H9 (cell line): ENCODE measurements at regions not wholly inside any gene's neighbourhood (a gene's known extent, or its start where the extent isn't known, plus 50 kb on each side); places are given as distances from the start of the nearest gene placed in this dataset.

Experiments
- DNase-seq: peaks from one replicate; pipeline ENCODE4 v3.0.0-alpha.2; 2017
- H2AFZ ChIP-seq: one replicate; pipeline ENCODE4 v1.6.1; 2013; ENCODE audit warnings: mild to moderate bottlenecking, low read length, control low read depth, moderate library complexity
- H2AK5ac ChIP-seq: 2 replicates; pipeline ENCODE4 v1.6.1; 2013; ENCODE audit warnings: low read length, control low read depth, mixed read lengths; ENCODE audit not compliant: insufficient read length
- H2BK120ac ChIP-seq: one replicate; pipeline ENCODE4 v1.6.1; 2013; ENCODE audit warnings: low read depth, mild to moderate bottlenecking, low read length, control low read depth, inconsistent platforms; ENCODE audit not compliant: poor library complexity, severe bottlenecking
- H2BK12ac ChIP-seq: 2 replicates; pipeline ENCODE4 v1.6.1; 2013; ENCODE audit warnings: low read length, control low read depth, mixed read lengths, low read depth; ENCODE audit not compliant: insufficient read length
- H2BK15ac ChIP-seq: 2 replicates; pipeline ENCODE4 v1.6.1; 2013; ENCODE audit warnings: low read depth, low read length, control low read depth
- H2BK20ac ChIP-seq: one replicate; pipeline ENCODE4 v1.6.1; 2013; ENCODE audit warnings: low read depth, mild to moderate bottlenecking, low read length, control low read depth, inconsistent platforms; ENCODE audit not compliant: poor library complexity, severe bottlenecking
- H2BK5ac ChIP-seq: 2 replicates; pipeline ENCODE4 v1.6.1; 2013; ENCODE audit warnings: low read length, control low read depth, mixed read lengths; ENCODE audit not compliant: insufficient read length
- H3K14ac ChIP-seq: 2 replicates; pipeline ENCODE4 v1.6.1; 2013; ENCODE audit warnings: low read length, control low read depth; ENCODE audit not compliant: insufficient read depth
- H3K18ac ChIP-seq: 2 replicates; pipeline ENCODE4 v1.6.1; 2013; ENCODE audit warnings: low read depth, mild to moderate bottlenecking, mixed read lengths, low read length, control low read depth; ENCODE audit not compliant: insufficient read length
- H3K23ac ChIP-seq: 2 replicates; pipeline ENCODE4 v1.6.1; 2013; ENCODE audit warnings: low read length, control low read depth, mixed read lengths, low read depth; ENCODE audit not compliant: insufficient read length
- H3K23me2 ChIP-seq: 2 replicates; pipeline ENCODE4 v1.6.1; 2013; ENCODE audit warnings: low read depth, mild to moderate bottlenecking, mixed read lengths, low read length, control low read depth; ENCODE audit not compliant: insufficient read length, poor library complexity, severe bottlenecking
- H3K27ac ChIP-seq: 2 replicates; pipeline ENCODE4 v1.5.1; 2013; ENCODE audit warnings: low read length, control low read depth, mixed read lengths, low read depth; ENCODE audit not compliant: insufficient read length
- H3K27me3 ChIP-seq: 2 replicates; pipeline ENCODE4 v1.6.1; 2013; ENCODE audit warnings: low read length, control low read depth, inconsistent platforms; ENCODE audit not compliant: insufficient read depth
- H3K4ac ChIP-seq: 2 replicates; pipeline ENCODE4 v1.6.1; 2013; ENCODE audit warnings: low read depth, mild to moderate bottlenecking, control low read depth, inconsistent platforms, low read length, moderate library complexity
- H3K4me1 ChIP-seq: 2 replicates; pipeline ENCODE4 v1.6.1; 2013; ENCODE audit warnings: low read length, control low read depth, inconsistent platforms; ENCODE audit not compliant: insufficient read depth
- H3K4me2 ChIP-seq: 2 replicates; pipeline ENCODE4 v1.6.1; 2013; ENCODE audit warnings: low read length, control low read depth, mixed read lengths; ENCODE audit not compliant: insufficient read length, insufficient read depth
- H3K56ac ChIP-seq: 2 replicates; pipeline ENCODE4 v1.6.1; 2013; ENCODE audit warnings: low read depth, mild to moderate bottlenecking, mixed read lengths, low read length, control low read depth; ENCODE audit not compliant: insufficient read length
- H3K79me1 ChIP-seq: 2 replicates; pipeline ENCODE4 v1.6.1; 2013; ENCODE audit warnings: low read depth, mild to moderate bottlenecking, moderate library complexity, low read length, control low read depth, inconsistent platforms; ENCODE audit not compliant: insufficient read depth, poor library complexity, severe bottlenecking
- H3K79me2 ChIP-seq: 2 replicates; pipeline ENCODE4 v1.6.1; 2013; ENCODE audit warnings: low read length, control low read depth, inconsistent platforms; ENCODE audit not compliant: insufficient read depth
- H3K9ac ChIP-seq: 2 replicates; pipeline ENCODE4 v1.6.1; 2013; ENCODE audit warnings: low read length, control low read depth, mixed read lengths; ENCODE audit not compliant: insufficient read length; ENCODE audit errors: extremely low read depth
- H3K9me3 ChIP-seq: one replicate; pipeline ENCODE4 v1.6.1; 2013; ENCODE audit warnings: low read depth, low read length, inconsistent platforms; ENCODE audit not compliant: control insufficient read depth
- H3T11ph ChIP-seq: one replicate; pipeline ENCODE4 v1.6.1; 2013; ENCODE audit warnings: mild to moderate bottlenecking, low read length, control low read depth, inconsistent platforms
- H4K20me1 ChIP-seq: one replicate; pipeline ENCODE4 v1.6.1; 2013; ENCODE audit not compliant: control insufficient read depth, insufficient read length, insufficient read depth
- H4K5ac ChIP-seq: 2 replicates; pipeline ENCODE4 v1.6.1; 2013; ENCODE audit warnings: low read depth, mild to moderate bottlenecking, mixed read lengths, low read length, control low read depth; ENCODE audit not compliant: insufficient read length
- H4K8ac ChIP-seq: replicated peaks from 2 replicates; pipeline ENCODE4 v1.6.1; 2013; ENCODE audit warnings: low read length, control low read depth, mixed read lengths, low read depth; ENCODE audit not compliant: insufficient read length
- H4K91ac ChIP-seq: 2 replicates; pipeline ENCODE4 v1.6.1; 2013; ENCODE audit warnings: low read depth, mild to moderate bottlenecking, moderate library complexity, mixed read lengths, low read length, control low read depth; ENCODE audit not compliant: insufficient read length
- H3K27ac Mint-ChIP-seq, 3 experiments: 2 replicates in 2 of 3; 3 replicates in 1 of 3; pipeline ENCODE4 v1.8.0; 2020 to 2021; ENCODE audit warnings: mixed read lengths in 3 of 3, mild to moderate bottlenecking in 1 of 3, moderate library complexity in 1 of 3
- H3K27me3 Mint-ChIP-seq: 2 replicates; pipeline ENCODE4 v1.8.0; 2021; ENCODE audit warnings: low read depth, mild to moderate bottlenecking, moderate library complexity, mixed read lengths
- H3K36me3 Mint-ChIP-seq, 3 experiments: 2 replicates in 2 of 3; 3 replicates in 1 of 3; pipeline ENCODE4 v1.8.0; 2020 to 2021; ENCODE audit warnings: low read depth in 3 of 3, mixed read lengths in 3 of 3; ENCODE audit not compliant: insufficient read depth in 1 of 3
- H3K4me1 Mint-ChIP-seq, 2 experiments: 2 replicates each; pipeline ENCODE4 v1.8.0; 2020; ENCODE audit warnings: mixed read lengths in 2 of 2
- H3K4me3 Mint-ChIP-seq, 2 experiments: 2 replicates in 1 of 2; 3 replicates in 1 of 2; pipeline ENCODE4 v1.8.0; 2020 to 2021; ENCODE audit warnings: mild to moderate bottlenecking in 2 of 2, mixed read lengths in 2 of 2, moderate library complexity in 1 of 2
- H3K9me3 Mint-ChIP-seq, 2 experiments: 2 replicates in 1 of 2; 3 replicates in 1 of 2; pipeline ENCODE4 v1.8.0; 2020; ENCODE audit warnings: mild to moderate bottlenecking in 2 of 2, mixed read lengths in 2 of 2, moderate library complexity in 1 of 2
- WGBS: extraction: QIAGEN DNeasy Blood & Tissue Kit; methylation state at CpG from one replicate; pipeline ENCODE4 v1.1.7; 2013; ENCODE audit warnings: missing lambda C conversion rate, low lambda C conversion rate, mixed read lengths; ENCODE audit not compliant: insufficient read length; ENCODE audit errors: extremely low coverage; 5-methylcytosine and 5-hydroxymethylcytosine counted together
- TF ChIP-seq, protein P1 (sequence below): fragments of 200-600 bp; sonication (generic); conservative IDR thresholded peaks from 3 replicates; pipeline ENCODE4 v1.8.0; 2021; ENCODE audit warnings: antibody characterized with exemption, mild to moderate bottlenecking

DNA sequence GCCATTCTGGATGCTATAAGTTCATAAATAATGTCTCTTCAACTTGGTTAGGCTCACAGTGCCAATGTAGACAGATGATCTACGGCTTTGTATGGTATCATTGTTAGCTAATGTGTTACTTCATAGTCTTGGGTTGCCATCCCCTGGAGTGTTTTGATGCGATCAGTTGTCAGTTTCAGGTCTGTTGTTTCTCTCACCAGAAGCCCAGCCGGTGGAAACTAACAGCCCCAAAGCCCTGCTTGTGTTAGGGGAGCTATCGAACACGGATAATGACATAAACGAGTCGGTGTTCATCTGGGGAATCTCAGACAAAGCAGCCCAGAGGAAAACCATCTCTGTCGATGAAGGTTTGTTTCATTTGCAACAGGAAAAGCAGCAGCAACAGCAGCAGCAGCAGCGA lies 107.4 kb upstream of the ANKFN1 start:
- Histone ChIP-seq H3K56ac (no peak overlapping the region), H3K14ac (no peak overlapping the region), H2AK5ac (no peak overlapping the region), H3T11ph (no peak overlapping the region), H3K79me2 (no peaks in the 10 kb centered on the region), H2BK5ac (no peak overlapping the region), H3K9ac (no peak overlapping the region), H3K4me2 (no peak overlapping the region), H2BK120ac (no peak overlapping the region), H4K5ac (no peak overlapping the region), H3K79me1 (no peaks in the 10 kb centered on the region), H3K4me1 (no peaks in the 10 kb centered on the region), H4K20me1 (no peaks in the 10 kb centered on the region), H4K8ac (no peak overlapping the region), H3K23me2 (no peaks in the 10 kb centered on the region), H3K27ac (no peak overlapping the region), H2BK12ac (no peak overlapping the region), H3K18ac (no peak overlapping the region), H3K9me3 (no peaks in the 10 kb centered on the region), H2BK15ac (no peak overlapping the region), H2BK20ac (no peak overlapping the region), H3K4ac (no peak overlapping the region), H4K91ac (no peak overlapping the region), H3K23ac (no peak overlapping the region), H3K27me3 (no peaks in the 10 kb centered on the region), H2AFZ (no peak overlapping the region)
- H3K36me3 Mint-ChIP-seq = no peaks in the 10 kb centered on the region
- H3K9me3 Mint-ChIP-seq = no peaks in the 10 kb centered on the region; a peak in 1 of 5 replicates
- H3K4me1 Mint-ChIP-seq = peaks cover 6 to 16% of the 10 kb centered on the region in 2 experiments; a peak in 3 of 4 replicates
- H3K27ac Mint-ChIP-seq = no peak overlapping the region; a peak in 1 of 7 replicates
- WGBS = no CpG with 5 or more reads among the region's 9 CpGs
- H3K4me3 Mint-ChIP-seq = no peak overlapping the region
- no peak for DNase-seq
- H3K27me3 Mint-ChIP-seq = peaks cover 3% of the 10 kb centered on the region
- TF ChIP-seq, protein P1, sequence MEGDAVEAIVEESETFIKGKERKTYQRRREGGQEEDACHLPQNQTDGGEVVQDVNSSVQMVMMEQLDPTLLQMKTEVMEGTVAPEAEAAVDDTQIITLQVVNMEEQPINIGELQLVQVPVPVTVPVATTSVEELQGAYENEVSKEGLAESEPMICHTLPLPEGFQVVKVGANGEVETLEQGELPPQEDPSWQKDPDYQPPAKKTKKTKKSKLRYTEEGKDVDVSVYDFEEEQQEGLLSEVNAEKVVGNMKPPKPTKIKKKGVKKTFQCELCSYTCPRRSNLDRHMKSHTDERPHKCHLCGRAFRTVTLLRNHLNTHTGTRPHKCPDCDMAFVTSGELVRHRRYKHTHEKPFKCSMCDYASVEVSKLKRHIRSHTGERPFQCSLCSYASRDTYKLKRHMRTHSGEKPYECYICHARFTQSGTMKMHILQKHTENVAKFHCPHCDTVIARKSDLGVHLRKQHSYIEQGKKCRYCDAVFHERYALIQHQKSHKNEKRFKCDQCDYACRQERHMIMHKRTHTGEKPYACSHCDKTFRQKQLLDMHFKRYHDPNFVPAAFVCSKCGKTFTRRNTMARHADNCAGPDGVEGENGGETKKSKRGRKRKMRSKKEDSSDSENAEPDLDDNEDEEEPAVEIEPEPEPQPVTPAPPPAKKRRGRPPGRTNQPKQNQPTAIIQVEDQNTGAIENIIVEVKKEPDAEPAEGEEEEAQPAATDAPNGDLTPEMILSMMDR = no peak
